HG03439 (cell line): ENCODE measurements at regions not wholly inside any gene's neighbourhood (a gene's known extent, or its start where the extent isn't known, plus 50 kb on each side); places are given as distances from the start of the nearest gene placed in this dataset.
"Not testable (repeated sequence)": the region's sequence is repeated elsewhere in the genome, so short reads cannot be mapped to it uniquely, and the experiment has no call there.

Source experiments
- ATAC-seq: cut with Tn5 transposase; IDR thresholded peaks from one replicate; pipeline ENCODE4 v1.9.1; 2021; ENCODE audit warnings: mild to moderate bottlenecking, moderate library complexity; ENCODE audit not compliant: unreplicated experiment

DNA sequence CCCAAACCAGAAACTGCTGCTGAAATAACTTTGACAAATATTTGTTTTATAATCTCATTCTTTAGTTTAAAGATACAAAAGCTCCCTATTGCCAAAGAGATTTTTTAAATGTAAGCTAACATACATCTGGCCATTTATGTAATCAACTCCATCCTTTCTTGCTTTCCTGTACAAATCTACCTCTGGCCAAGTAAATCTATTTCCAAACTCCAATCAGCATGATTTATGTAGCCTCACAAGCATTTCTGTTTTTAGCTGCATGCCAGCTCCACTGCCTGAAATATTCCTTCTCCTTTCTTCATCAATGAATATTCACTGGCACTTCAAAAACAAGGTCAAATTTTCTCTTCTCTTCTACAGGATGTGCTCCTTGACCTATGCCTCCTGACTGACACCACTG, 80.0 kb downstream of the SHOX2 start:
- no peak for ATAC-seq

DNA sequence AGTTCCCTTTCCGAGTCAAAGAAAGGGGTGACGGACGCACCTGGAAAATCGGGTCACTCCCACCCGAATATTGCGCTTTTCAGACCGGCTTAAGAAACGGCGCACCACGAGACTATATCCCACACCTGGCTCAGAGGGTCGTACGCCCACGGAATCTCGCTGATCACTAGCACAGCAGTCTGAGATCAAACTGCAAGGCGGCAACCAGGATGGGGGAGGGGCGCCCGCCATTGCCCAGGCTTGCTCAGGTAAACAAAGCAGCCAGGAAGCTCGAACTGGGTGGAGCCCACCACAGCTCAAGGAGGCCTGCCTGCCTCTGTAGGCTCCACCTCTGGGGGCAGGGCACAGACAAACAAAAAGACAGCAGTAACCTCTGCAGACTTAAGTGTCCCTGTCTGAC, 86.3 kb downstream of the SHOX2 start:
- ATAC-seq, result not testable (repeated sequence)

GRCh38 chr3:158018462-158018861, 87.8 kb downstream of the SHOX2 start:
- no peak for ATAC-seq

- ATAC-seq, result no peak
These were observed 93.3 kb downstream of the SHOX2 start for GRCh38 chr3:158012901-158013300.

DNA sequence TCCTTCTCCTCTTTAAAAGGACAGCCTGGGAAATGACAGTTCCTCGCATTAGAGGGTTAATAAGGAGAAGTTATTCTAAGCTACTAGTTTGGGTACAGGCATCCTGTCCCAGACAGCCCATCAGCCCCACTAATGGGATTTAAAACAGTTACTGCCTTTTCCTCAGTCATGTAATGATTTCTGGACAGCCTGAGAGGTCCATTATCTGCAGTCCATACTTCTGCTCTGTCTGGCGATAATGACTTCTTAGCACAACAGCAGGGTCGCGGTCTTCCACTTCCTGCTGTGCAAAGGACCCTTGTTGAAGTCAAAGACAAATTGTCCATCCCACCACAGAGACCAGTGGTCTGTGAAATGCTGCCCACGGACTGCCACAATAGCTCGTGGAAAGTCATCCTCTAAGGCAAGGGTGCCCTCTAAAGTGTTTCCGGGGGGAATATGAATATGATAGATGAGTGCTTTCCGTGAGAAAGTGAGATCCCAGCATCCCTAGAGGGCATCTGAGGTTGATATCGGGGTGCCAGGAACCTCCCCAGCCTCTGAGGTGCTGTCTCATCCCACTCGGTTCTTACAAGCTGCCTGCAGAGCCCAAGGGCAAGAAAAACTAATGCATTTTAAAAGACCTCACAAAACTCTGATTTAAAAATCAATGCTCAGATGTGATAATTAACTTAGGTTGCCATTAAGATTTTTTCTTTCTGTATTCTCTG, 100.7 kb downstream of the SHOX2 start:
- ATAC-seq, result no peak

GRCh38 chr3:157999246-157999645, 107.0 kb downstream of the SHOX2 start:
- ATAC-seq, result no peak

DNA sequence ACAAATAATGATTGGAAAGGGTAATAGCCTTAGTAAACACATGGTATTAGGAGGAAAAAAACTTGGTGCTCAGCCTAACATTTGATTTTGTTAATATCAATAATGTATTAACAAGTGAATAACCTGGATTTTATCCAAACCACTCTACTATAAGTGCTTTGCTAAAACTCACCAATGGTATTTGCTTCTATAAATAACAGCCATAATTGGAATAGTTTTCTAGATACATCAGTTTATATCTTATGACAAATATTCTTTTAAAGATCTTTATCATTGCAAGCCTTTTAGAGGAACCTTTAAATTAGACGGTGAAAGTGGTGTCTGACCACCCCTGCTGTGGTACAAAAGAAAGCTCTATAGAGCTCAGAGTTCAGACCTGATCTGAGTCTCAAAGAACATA, 123.9 kb downstream of the SHOX2 start:
- ATAC-seq, result no peak

DNA sequence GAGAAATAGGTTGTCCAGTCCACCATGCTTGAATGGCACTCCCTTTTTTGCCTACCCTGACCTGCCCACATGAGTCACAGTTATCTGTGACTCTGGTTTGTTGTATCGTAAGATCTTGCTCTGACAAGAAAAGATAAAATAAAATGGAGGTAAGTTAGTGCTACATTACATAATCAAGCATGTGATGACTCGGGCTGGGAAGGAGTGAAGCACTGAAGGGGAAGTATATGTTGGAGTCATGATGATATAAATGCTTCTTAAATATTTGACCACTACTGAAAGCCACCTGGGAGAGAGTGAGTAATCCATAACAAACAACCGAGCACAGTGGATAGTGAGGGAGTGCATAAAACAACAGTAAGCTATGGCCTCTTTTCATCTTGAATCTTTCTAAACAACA, 124.4 kb downstream of the SHOX2 start:
- ATAC-seq, result no peak

DNA sequence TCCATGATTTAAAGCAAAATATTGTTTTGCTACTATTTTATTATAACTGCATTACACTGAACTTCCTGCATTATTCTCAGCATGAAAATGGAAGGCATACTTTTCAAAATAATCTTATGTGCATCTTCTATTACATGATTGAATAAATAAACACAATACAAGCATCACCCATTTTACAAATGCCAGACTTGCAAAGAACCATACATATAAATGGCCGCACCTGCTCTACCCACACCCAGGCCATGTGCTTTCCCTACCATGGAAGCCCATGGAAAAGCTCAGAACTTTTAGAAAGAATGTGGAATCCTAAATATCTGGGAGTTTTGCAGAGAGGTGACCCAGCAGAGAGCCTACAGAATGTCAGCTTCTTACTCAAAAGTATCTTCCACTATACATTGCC, 127.2 kb downstream of the SHOX2 start:
- ATAC-seq, result no peak

DNA sequence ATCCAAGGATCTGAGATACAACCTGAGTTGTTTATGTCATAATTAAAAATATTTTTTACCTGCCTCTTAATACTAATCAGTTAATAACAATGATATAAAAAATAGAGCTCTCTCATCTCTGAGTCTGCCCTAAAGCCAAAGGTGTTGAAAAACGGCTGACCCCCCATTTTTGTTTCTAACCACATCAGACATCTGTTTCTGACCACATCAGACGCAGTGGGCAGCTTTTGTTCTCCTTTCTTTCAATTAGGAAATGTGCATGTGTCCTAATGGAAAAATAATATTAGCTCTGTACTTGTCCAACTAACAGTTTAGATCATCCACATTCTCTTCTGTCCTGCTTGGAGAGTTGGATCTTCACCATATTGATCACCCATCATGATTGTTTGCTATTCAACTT, 144.6 kb downstream of the SHOX2 start:
- ATAC-seq, result no peak

GRCh38 chr3:157958457-157958856, 147.8 kb downstream of the SHOX2 start:
- no peak for ATAC-seq

DNA sequence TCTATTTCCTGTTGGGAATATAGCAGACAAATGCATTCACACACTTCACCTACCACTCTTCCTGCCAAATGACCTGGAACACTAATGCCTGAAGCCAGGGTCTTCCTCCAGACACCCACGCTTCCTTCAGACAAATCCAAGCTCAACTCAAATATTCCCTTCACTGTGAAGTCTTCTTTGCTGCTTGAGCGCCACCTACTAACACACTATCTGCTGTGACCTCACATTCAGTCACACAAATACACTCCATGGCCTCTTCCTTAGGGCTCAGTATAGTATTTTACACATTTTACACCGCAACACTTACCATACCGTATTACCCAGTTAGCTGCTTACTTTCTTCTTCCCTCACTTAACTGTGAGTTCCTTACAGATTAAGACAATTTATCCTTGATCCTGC, 149.4 kb downstream of the SHOX2 start:
- no peak for ATAC-seq

DNA sequence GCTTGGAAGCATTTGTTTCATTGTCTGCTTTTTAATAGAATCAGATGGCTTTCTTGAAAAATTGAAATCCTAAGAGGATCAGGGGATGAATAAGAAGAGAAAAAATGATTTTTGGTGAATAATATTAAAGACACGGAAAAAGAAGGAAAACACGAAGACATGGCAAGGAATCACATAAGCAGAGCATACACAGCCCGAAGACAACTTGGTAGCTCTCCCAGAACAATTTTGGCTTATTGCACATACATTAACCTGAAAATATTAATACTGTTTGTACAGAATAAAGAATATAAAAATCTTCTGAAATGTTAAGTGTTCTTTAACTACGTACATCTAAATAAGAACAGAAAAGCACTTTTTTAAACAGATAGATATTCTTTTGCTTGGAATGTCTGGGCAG, 150.0 kb downstream of the SHOX2 start:
- ATAC-seq, result no peak

GRCh38 chr3:157953565-157953964, 152.7 kb downstream of the SHOX2 start:
- no peak for ATAC-seq

- no peak for ATAC-seq
These were observed 157.4 kb downstream of the SHOX2 start for GRCh38 chr3:157948605-157949383.

DNA sequence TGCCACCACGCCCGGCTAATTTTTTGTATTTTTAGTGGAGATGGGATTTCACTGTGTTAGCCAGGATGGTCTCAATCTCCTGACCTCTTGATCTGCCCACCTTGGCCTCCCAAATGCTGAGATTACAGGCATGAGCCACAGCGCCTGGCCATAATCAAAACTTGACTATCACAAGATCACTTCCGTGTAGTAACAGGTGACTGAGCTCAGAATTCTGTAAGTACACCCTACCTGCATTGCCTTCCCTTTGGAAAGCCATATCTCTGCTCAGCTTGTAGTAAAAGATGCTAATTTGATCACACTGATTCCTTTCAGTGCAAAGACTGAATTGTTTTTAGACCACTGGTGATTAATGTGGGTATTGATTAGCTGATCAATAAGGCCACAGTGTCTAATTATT, 167.1 kb downstream of the SHOX2 start:
- no peak for ATAC-seq

DNA sequence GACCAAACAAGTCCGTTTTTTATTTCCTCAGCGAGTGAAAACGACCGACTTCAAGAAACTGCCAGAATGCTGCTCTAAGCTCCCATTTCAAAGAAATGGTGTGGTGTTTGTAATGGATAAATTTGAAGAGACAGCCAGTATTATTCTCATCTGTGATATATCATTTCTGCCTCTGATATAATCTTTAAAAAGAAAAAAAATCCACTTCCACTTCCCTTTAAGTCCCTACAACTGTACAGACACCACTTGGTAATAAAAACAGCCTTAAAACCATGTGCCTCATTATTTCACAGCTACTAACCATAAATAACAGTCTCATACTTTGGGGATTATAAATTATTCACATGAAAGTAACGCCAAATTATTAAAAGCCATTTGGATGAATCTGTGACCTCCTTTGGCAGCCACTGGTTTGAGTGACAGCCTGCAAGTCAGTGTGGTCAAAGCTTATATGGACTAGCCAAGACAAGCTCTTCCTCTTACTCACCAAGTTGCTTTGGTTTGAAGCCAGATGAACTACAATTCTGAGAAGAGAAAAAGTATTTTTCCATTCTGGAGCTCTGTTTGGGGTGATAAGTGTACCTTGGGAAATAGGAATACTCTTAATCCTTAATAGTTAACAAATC, 168.0 kb downstream of the SHOX2 start:
- no peak for ATAC-seq

- ATAC-seq, result no peak
These were observed 174.7 kb downstream of the SHOX2 start for GRCh38 chr3:157931517-157931916.

DNA sequence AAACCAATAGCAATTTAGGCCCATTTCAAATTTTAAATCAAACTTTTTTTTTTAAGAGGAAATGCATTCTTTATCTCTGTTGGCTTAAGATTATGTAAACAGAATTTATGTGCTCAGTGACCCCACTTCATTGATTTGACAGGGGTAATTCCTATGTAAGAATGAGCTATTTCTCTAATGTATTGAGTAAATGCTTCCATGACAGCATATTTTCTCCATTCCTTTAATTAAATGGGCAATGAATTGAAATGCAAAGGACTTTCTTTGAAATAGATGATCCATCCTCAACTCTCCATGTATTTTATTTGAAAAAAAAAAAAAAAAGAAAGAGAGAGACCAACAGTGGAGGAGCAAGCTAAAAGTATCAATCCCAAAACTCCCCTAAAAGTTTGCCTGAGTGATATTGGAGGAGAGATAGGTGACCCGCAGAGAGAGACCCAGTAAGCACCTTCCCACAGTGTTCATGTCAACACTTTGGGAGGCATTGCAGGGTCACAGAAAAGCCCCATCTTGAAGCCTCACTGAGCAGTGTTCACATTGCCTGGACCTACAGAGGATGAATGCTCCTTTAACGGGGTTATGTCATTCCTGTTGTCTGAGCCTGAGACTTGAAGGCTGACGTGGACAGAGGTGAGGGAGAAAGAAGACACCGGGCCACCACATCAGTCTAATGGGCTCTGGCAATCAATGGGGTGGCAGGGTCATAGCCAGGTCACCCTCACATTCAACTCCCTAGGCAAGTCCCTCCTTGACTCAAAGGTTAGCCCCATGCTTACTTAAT, 176.0 kb downstream of the SHOX2 start:
- ATAC-seq, result no peak

DNA sequence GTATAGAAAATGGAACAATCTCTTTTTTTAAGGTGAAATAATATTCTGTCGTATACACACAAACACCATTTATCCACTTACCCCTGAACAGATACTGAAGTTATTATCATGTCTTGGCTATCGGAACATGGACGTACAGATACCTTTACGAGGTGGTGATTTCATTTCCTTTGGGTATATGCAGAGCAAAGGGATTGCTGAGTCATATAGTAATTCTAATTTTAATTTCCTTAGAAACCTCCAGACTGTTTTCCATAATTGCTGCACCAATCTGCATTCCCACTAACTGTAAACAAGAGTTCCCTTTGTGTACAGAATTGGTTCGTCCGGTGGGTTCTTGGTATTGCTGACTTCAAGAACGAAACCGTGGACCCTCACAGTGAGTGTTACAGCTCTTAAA, 179.4 kb downstream of the SHOX2 start:
- no peak for ATAC-seq

GRCh38 chr3:157922614-157923013, 183.6 kb downstream of the SHOX2 start:
- peak; percentile 77 for ATAC-seq
